H9 (cell line): ENCODE measurements at regions not wholly inside any gene's neighbourhood (a gene's known extent, or its start where the extent isn't known, plus 50 kb on each side); places are given as distances from the start of the nearest gene placed in this dataset.
A peak's percentile ranks its signal among the peaks of the same experiment; 100 is the strongest.

Source experiments
- DNase-seq: peaks from one replicate; pipeline ENCODE4 v3.0.0-alpha.2; 2017
- H2AFZ ChIP-seq: one replicate; pipeline ENCODE4 v1.6.1; 2013; ENCODE audit warnings: mild to moderate bottlenecking, low read length, control low read depth, moderate library complexity
- H2AK5ac ChIP-seq: 2 replicates; pipeline ENCODE4 v1.6.1; 2013; ENCODE audit warnings: low read length, control low read depth, mixed read lengths; ENCODE audit not compliant: insufficient read length
- H2BK120ac ChIP-seq: one replicate; pipeline ENCODE4 v1.6.1; 2013; ENCODE audit warnings: low read depth, mild to moderate bottlenecking, low read length, control low read depth, inconsistent platforms; ENCODE audit not compliant: poor library complexity, severe bottlenecking
- H2BK12ac ChIP-seq: 2 replicates; pipeline ENCODE4 v1.6.1; 2013; ENCODE audit warnings: low read length, control low read depth, mixed read lengths, low read depth; ENCODE audit not compliant: insufficient read length
- H2BK15ac ChIP-seq: 2 replicates; pipeline ENCODE4 v1.6.1; 2013; ENCODE audit warnings: low read depth, low read length, control low read depth
- H2BK20ac ChIP-seq: one replicate; pipeline ENCODE4 v1.6.1; 2013; ENCODE audit warnings: low read depth, mild to moderate bottlenecking, low read length, control low read depth, inconsistent platforms; ENCODE audit not compliant: poor library complexity, severe bottlenecking
- H2BK5ac ChIP-seq: 2 replicates; pipeline ENCODE4 v1.6.1; 2013; ENCODE audit warnings: low read length, control low read depth, mixed read lengths; ENCODE audit not compliant: insufficient read length
- H3K14ac ChIP-seq: 2 replicates; pipeline ENCODE4 v1.6.1; 2013; ENCODE audit warnings: low read length, control low read depth; ENCODE audit not compliant: insufficient read depth
- H3K18ac ChIP-seq: 2 replicates; pipeline ENCODE4 v1.6.1; 2013; ENCODE audit warnings: low read depth, mild to moderate bottlenecking, mixed read lengths, low read length, control low read depth; ENCODE audit not compliant: insufficient read length
- H3K23ac ChIP-seq: 2 replicates; pipeline ENCODE4 v1.6.1; 2013; ENCODE audit warnings: low read length, control low read depth, mixed read lengths, low read depth; ENCODE audit not compliant: insufficient read length
- H3K23me2 ChIP-seq: 2 replicates; pipeline ENCODE4 v1.6.1; 2013; ENCODE audit warnings: low read depth, mild to moderate bottlenecking, mixed read lengths, low read length, control low read depth; ENCODE audit not compliant: insufficient read length, poor library complexity, severe bottlenecking
- H3K27ac ChIP-seq: 2 replicates; pipeline ENCODE4 v1.5.1; 2013; ENCODE audit warnings: low read length, control low read depth, mixed read lengths, low read depth; ENCODE audit not compliant: insufficient read length
- H3K27me3 ChIP-seq: 2 replicates; pipeline ENCODE4 v1.6.1; 2013; ENCODE audit warnings: low read length, control low read depth, inconsistent platforms; ENCODE audit not compliant: insufficient read depth
- H3K4ac ChIP-seq: 2 replicates; pipeline ENCODE4 v1.6.1; 2013; ENCODE audit warnings: low read depth, mild to moderate bottlenecking, control low read depth, inconsistent platforms, low read length, moderate library complexity
- H3K4me1 ChIP-seq: 2 replicates; pipeline ENCODE4 v1.6.1; 2013; ENCODE audit warnings: low read length, control low read depth, inconsistent platforms; ENCODE audit not compliant: insufficient read depth
- H3K4me2 ChIP-seq: 2 replicates; pipeline ENCODE4 v1.6.1; 2013; ENCODE audit warnings: low read length, control low read depth, mixed read lengths; ENCODE audit not compliant: insufficient read length, insufficient read depth
- H3K56ac ChIP-seq: 2 replicates; pipeline ENCODE4 v1.6.1; 2013; ENCODE audit warnings: low read depth, mild to moderate bottlenecking, mixed read lengths, low read length, control low read depth; ENCODE audit not compliant: insufficient read length
- H3K79me1 ChIP-seq: 2 replicates; pipeline ENCODE4 v1.6.1; 2013; ENCODE audit warnings: low read depth, mild to moderate bottlenecking, moderate library complexity, low read length, control low read depth, inconsistent platforms; ENCODE audit not compliant: insufficient read depth, poor library complexity, severe bottlenecking
- H3K79me2 ChIP-seq: 2 replicates; pipeline ENCODE4 v1.6.1; 2013; ENCODE audit warnings: low read length, control low read depth, inconsistent platforms; ENCODE audit not compliant: insufficient read depth
- H3K9ac ChIP-seq: 2 replicates; pipeline ENCODE4 v1.6.1; 2013; ENCODE audit warnings: low read length, control low read depth, mixed read lengths; ENCODE audit not compliant: insufficient read length; ENCODE audit errors: extremely low read depth
- H3K9me3 ChIP-seq: one replicate; pipeline ENCODE4 v1.6.1; 2013; ENCODE audit warnings: low read depth, low read length, inconsistent platforms; ENCODE audit not compliant: control insufficient read depth
- H3T11ph ChIP-seq: one replicate; pipeline ENCODE4 v1.6.1; 2013; ENCODE audit warnings: mild to moderate bottlenecking, low read length, control low read depth, inconsistent platforms
- H4K20me1 ChIP-seq: one replicate; pipeline ENCODE4 v1.6.1; 2013; ENCODE audit not compliant: control insufficient read depth, insufficient read length, insufficient read depth
- H4K5ac ChIP-seq: 2 replicates; pipeline ENCODE4 v1.6.1; 2013; ENCODE audit warnings: low read depth, mild to moderate bottlenecking, mixed read lengths, low read length, control low read depth; ENCODE audit not compliant: insufficient read length
- H4K8ac ChIP-seq: replicated peaks from 2 replicates; pipeline ENCODE4 v1.6.1; 2013; ENCODE audit warnings: low read length, control low read depth, mixed read lengths, low read depth; ENCODE audit not compliant: insufficient read length
- H4K91ac ChIP-seq: 2 replicates; pipeline ENCODE4 v1.6.1; 2013; ENCODE audit warnings: low read depth, mild to moderate bottlenecking, moderate library complexity, mixed read lengths, low read length, control low read depth; ENCODE audit not compliant: insufficient read length
- H3K27ac Mint-ChIP-seq, 3 experiments: 2 replicates in 2 of 3; 3 replicates in 1 of 3; pipeline ENCODE4 v1.8.0; 2020 to 2021; ENCODE audit warnings: mixed read lengths in 3 of 3, mild to moderate bottlenecking in 1 of 3, moderate library complexity in 1 of 3
- H3K27me3 Mint-ChIP-seq: 2 replicates; pipeline ENCODE4 v1.8.0; 2021; ENCODE audit warnings: low read depth, mild to moderate bottlenecking, moderate library complexity, mixed read lengths
- H3K36me3 Mint-ChIP-seq, 3 experiments: 2 replicates in 2 of 3; 3 replicates in 1 of 3; pipeline ENCODE4 v1.8.0; 2020 to 2021; ENCODE audit warnings: low read depth in 3 of 3, mixed read lengths in 3 of 3; ENCODE audit not compliant: insufficient read depth in 1 of 3
- H3K4me1 Mint-ChIP-seq, 2 experiments: 2 replicates each; pipeline ENCODE4 v1.8.0; 2020; ENCODE audit warnings: mixed read lengths in 2 of 2
- H3K4me3 Mint-ChIP-seq, 2 experiments: 2 replicates in 1 of 2; 3 replicates in 1 of 2; pipeline ENCODE4 v1.8.0; 2020 to 2021; ENCODE audit warnings: mild to moderate bottlenecking in 2 of 2, mixed read lengths in 2 of 2, moderate library complexity in 1 of 2
- H3K9me3 Mint-ChIP-seq, 2 experiments: 2 replicates in 1 of 2; 3 replicates in 1 of 2; pipeline ENCODE4 v1.8.0; 2020; ENCODE audit warnings: mild to moderate bottlenecking in 2 of 2, mixed read lengths in 2 of 2, moderate library complexity in 1 of 2
- CTCF ChIP-seq: fragments of 200-600 bp; sonication (generic); conservative IDR thresholded peaks from 3 replicates; pipeline ENCODE4 v1.8.0; 2021; ENCODE audit warnings: antibody characterized with exemption, mild to moderate bottlenecking
- WGBS: extraction: QIAGEN DNeasy Blood & Tissue Kit; methylation state at CpG from one replicate; pipeline ENCODE4 v1.1.7; 2013; ENCODE audit warnings: missing lambda C conversion rate, low lambda C conversion rate, mixed read lengths; ENCODE audit not compliant: insufficient read length; ENCODE audit errors: extremely low coverage; 5-methylcytosine and 5-hydroxymethylcytosine counted together

DNA sequence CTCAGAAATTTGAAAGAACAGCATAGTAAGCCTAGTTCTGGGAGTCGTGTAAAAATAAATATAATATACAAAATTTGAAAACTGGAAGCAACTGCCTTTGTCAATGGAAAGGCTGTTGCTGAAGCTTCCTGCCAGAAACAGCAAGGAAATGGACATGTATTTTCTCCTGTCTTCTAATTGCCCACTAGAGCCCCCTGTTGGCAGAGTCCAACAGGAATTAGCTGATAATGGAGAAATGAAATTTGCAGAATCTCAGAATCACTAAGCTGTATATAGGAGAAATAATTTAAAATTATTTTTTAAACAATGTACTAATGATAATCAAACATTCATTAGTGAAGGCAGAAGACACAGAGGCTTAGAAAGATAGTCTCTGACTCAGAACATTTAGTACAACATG lies 414.8 kb downstream of the SLC6A15 start:
- WGBS = no CpG with 5 or more reads among the region's 1 CpG
- TF ChIP-seq CTCF = peak; percentile 50; the same call in 2 of the 3 replicates
- no peaks in the 10 kb centered on the region for H3K79me2 ChIP-seq

More for the DNA sequence above, 414.8 kb downstream of the SLC6A15 start:
- no peak overlapping the region for H3K23ac ChIP-seq
- H4K5ac ChIP-seq = no peak overlapping the region
- H2AK5ac ChIP-seq = no peak overlapping the region
- no peak overlapping the region for H2AFZ ChIP-seq
- H2BK12ac ChIP-seq = no peak overlapping the region
- H4K8ac ChIP-seq = no peak overlapping the region
- no peaks in the 10 kb centered on the region for H3K79me1 ChIP-seq
- no peaks in the 10 kb centered on the region for H4K20me1 ChIP-seq
- Mint-ChIP-seq H3K4me1 (no peaks in the 10 kb centered on the region), H3K9me3 (no peaks in the 10 kb centered on the region), H3K4me3 (no peak overlapping the region), H3K27me3 (no peaks in the 10 kb centered on the region), H3K36me3 (no peaks in the 10 kb centered on the region; a peak in 1 of 7 replicates), H3K27ac (no peak overlapping the region)
- no peak overlapping the region for H4K91ac ChIP-seq
- H2BK120ac ChIP-seq = no peak overlapping the region
- H3K27ac ChIP-seq = no peak overlapping the region
- no peak overlapping the region for H2BK15ac ChIP-seq
- H3K4ac ChIP-seq = no peak overlapping the region
- no peaks in the 10 kb centered on the region for H3K9me3 ChIP-seq
- no peak overlapping the region for H2BK20ac ChIP-seq
- H3T11ph ChIP-seq = no peak overlapping the region
- H2BK5ac ChIP-seq = no peak overlapping the region
- no peak overlapping the region for H3K9ac ChIP-seq
- no peak for DNase-seq
- H3K56ac ChIP-seq = no peak overlapping the region
- H3K4me2 ChIP-seq = no peak overlapping the region
- H3K14ac ChIP-seq = no peak overlapping the region
- H3K27me3 ChIP-seq = no peaks in the 10 kb centered on the region
- no peaks in the 10 kb centered on the region for H3K4me1 ChIP-seq
- H3K23me2 ChIP-seq = no peaks in the 10 kb centered on the region
- no peak overlapping the region for H3K18ac ChIP-seq
